ENCODE measurements at regions not wholly inside any gene's neighbourhood (a gene's known extent, or its start where the extent isn't known, plus 50 kb on each side); places are given as distances from the start of the nearest gene placed in this dataset.
A peak's percentile ranks its signal among the peaks of the same experiment; 100 is the strongest.

GRCh38 chr14:31963587-31963986 is 113.5 kb upstream of the ARHGAP5 start:
- no peak for ATAC-seq (ENCODE audit: low FRiP score)
- no peak for DNase-seq (ENCODE audit: low spot score)
- TF ChIP-seq, protein P1, sequence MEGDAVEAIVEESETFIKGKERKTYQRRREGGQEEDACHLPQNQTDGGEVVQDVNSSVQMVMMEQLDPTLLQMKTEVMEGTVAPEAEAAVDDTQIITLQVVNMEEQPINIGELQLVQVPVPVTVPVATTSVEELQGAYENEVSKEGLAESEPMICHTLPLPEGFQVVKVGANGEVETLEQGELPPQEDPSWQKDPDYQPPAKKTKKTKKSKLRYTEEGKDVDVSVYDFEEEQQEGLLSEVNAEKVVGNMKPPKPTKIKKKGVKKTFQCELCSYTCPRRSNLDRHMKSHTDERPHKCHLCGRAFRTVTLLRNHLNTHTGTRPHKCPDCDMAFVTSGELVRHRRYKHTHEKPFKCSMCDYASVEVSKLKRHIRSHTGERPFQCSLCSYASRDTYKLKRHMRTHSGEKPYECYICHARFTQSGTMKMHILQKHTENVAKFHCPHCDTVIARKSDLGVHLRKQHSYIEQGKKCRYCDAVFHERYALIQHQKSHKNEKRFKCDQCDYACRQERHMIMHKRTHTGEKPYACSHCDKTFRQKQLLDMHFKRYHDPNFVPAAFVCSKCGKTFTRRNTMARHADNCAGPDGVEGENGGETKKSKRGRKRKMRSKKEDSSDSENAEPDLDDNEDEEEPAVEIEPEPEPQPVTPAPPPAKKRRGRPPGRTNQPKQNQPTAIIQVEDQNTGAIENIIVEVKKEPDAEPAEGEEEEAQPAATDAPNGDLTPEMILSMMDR (IDR thresholded peaks at IDR 0.05): no peak

DNA sequence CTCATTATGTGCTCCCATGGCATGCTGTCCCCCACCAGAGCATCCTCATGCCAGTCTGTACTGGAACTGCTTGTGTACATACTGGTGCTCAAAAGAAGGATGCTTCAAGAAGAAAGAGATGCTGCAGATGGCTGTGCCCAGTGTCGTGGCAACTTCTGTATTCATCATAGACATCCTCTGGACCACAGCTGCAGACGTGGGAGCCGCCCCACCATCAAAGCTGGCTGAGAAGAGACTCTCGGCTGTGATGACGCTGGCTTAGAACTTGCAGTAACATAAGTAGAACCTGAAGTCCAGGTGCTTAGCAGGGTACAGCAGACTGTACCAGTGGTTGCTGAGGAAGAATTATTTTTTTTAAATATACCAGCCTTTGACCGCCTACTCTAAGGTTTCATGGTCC is 112.6 kb upstream of the ARHGAP5 start:
- TF ChIP-seq, protein P1 (IDR thresholded peaks at IDR 0.05): no peak
- ATAC-seq (ENCODE audit: low FRiP score): no peak
- DNase-seq (ENCODE audit: low spot score): no peak

DNA sequence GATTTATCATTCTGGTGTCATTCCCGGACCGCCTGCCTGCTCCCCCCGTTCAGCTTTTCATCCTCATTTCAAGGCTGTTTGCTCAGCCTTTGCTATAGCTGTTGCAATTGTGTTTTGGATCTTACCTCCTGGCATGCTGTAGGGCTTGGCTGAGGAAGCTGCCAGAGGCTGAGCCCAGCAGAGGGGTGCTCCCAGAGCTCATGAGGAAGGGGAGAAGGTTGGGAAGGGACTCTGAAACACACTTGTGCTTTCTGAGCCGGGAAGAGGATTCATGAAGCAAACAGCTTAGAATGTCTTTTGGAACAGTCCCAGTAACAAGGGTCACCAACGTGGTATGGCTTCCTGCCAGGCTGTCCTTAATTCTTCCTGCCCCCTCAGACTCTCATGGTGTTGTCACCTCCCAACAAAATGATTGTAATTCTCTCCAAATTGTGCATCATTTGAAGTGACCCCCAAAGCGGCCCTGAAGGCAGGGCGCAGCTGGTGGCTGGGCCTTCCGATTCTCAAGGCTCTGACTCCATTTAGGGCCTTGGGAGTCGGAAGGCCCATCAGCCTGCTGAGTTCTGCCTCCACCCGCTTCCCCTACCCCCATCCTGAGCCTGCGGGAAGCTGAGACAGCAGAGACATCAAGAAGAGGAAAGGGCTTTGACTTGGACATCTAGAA is 111.9 kb upstream of the ARHGAP5 start:
- TF ChIP-seq, protein P1 (IDR thresholded peaks at IDR 0.05): no peak
- ATAC-seq (ENCODE audit: low FRiP score) (peak; percentile 38), DNase-seq (ENCODE audit: low spot score) (no peak)

DNA sequence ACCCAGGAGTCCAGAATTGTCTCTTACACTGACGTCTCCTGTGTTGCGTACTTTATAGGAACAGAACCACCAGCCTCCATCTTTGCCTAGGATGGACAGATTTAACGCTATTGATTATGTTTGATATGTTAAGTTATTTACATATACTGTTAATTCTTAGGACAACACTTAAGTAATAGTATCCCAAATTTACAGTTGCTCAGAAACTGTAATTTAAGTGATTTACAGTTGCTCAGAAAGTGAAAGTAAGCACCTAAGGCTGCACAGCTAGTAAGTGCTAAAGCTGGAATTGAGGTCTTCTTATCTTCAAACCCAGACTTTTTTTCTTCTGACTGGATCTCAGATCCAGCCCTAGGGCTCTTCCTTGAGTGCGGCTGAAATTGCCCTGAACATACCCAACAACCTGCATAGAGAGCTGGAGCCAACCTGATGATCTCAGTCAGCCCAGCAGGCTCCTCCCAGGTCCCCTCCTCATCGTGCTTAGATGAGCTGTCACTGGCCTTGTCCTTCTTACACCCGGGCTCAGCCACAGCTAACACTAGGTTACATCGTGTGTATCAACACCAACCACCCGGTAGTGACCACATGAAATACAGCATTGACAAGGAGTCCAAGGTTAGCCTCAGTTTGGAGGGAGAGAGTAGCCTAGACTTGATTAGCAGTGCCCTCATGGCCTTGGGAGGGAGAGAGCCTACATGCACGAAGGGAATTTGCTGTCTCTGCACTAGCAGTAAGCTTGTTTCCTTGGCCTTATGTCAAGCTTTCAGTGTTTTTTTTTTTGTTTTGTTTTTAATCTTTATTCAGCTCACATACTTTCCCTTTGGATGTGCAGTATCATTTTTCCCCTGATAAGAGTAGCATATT is 111.1 kb upstream of the ARHGAP5 start:
- DNase-seq (ENCODE audit: low spot score): no peak
- TF ChIP-seq, protein P1 (IDR thresholded peaks at IDR 0.05): no peak
- ATAC-seq (ENCODE audit: low FRiP score): peak; percentile 55

DNA sequence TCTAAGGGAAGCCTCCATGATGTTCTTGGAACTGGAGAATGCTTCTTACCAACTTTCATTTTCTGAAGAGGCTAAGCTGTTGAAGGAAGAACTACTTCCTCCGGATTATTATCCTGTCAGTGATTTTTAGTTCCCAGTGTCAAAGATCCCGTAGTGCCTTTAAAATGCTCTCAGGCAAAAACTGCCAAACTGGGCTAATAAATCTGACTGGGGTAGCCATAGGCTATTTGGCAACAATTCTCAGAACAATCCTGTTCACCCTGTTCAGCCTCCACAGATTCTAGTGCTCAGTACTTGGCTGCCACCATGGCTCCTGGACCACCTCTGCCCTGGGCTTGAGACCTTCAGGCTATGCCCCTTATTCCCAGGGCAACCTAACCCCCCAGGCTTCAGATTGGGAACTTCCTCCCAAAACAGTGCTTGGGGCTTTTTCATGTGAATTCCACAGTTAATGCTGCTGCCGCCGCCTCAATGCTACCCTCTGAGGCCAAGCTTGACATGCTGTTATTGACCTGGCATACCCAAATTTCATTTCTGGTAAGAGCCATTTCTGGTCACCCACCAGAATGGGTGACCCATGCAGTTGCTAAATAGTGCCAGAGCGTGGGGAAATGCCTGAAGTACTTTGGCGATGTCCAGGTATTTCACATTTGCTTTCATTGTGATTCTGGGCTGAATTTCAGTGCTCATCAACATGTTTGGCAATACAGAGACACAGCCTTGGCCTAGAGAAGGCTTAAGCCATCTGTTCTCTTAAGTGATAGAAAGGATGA is 110.0 kb upstream of the ARHGAP5 start:
- DNase-seq (ENCODE audit: low spot score): no peak
- ATAC-seq (ENCODE audit: low FRiP score): peak; percentile 46
- TF ChIP-seq, protein P1 (IDR thresholded peaks at IDR 0.05): no peak

- ATAC-seq (ENCODE audit: low FRiP score): no peak
- DNase-seq (ENCODE audit: low spot score): no peak
- TF ChIP-seq, protein P1 (IDR thresholded peaks at IDR 0.05): no peak
These were observed 109.5 kb upstream of the ARHGAP5 start for GRCh38 chr14:31967669-31967975.

Data from omental fat pad (tissue), 3 donors.